ENCODE measurements at regions not wholly inside any gene's neighbourhood (a gene's known extent, or its start where the extent isn't known, plus 50 kb on each side); places are given as distances from the start of the nearest gene placed in this dataset.

GRCh38 chr7:112648781-112649180, 141.4 kb downstream of the TMEM168 start:
- TF ChIP-seq GATA2 (IDR thresholded peaks at IDR 0.05; ENCODE audit: low read depth, low read length) (no peak), GATA3 (IDR thresholded peaks at IDR 0.05; ENCODE audit: low read depth, low read length) (no peak)
